ACC112 (cell line): ENCODE measurements at regions not wholly inside any gene's neighbourhood (a gene's known extent, or its start where the extent isn't known, plus 50 kb on each side); places are given as distances from the start of the nearest gene placed in this dataset.
"Not testable (repeated sequence)": the region's sequence is repeated elsewhere in the genome, so short reads cannot be mapped to it uniquely, and the experiment has no call there.

Experiments used
- H2AFZ ChIP-seq: fragments of 200-600 bp; sonication (generic); one replicate; pipeline ENCODE4 v1.6.0; 2017; ENCODE audit warnings: antibody characterized with exemption, low read length; ENCODE audit not compliant: unreplicated experiment
- H3K27ac ChIP-seq: fragments of 200-600 bp; sonication (generic); 2 replicates; pipeline ENCODE4 v1.5.1; 2014; ENCODE audit warnings: low read depth, mild to moderate bottlenecking, antibody characterized with exemption, low read length, moderate library complexity
- H3K27me3 ChIP-seq: fragments of 200-600 bp; sonication (generic); 2 replicates; pipeline ENCODE4 v1.6.1; 2014; ENCODE audit warnings: mild to moderate bottlenecking, antibody characterized with exemption, low read length, moderate library complexity, mixed read lengths; ENCODE audit not compliant: insufficient read depth
- H3K36me3 ChIP-seq: fragments of 200-600 bp; sonication (generic); 2 replicates; pipeline ENCODE4 v1.6.1; 2016; ENCODE audit warnings: mild to moderate bottlenecking, antibody characterized with exemption, low read length, moderate library complexity, mixed read lengths; ENCODE audit not compliant: insufficient read depth
- H3K4me1 ChIP-seq: fragments of 200-600 bp; sonication (generic); one replicate; pipeline ENCODE4 v1.6.1; 2016; ENCODE audit warnings: low read length, mixed read lengths; ENCODE audit not compliant: insufficient read depth, unreplicated experiment, control insufficient read depth
- H3K4me3 ChIP-seq: fragments of 200-600 bp; sonication (generic); 2 replicates; pipeline ENCODE4 v1.5.1; 2014; ENCODE audit warnings: mild to moderate bottlenecking, low read depth, low read length
- H3K79me2 ChIP-seq: fragments of 200-600 bp; sonication (generic); one replicate; pipeline ENCODE4 v1.6.0; 2016; ENCODE audit warnings: low read length; ENCODE audit not compliant: control insufficient read depth, unreplicated experiment, insufficient read depth

- not testable (repeated sequence) for H3K4me3 ChIP-seq, H3K36me3 ChIP-seq, H2AFZ ChIP-seq, H3K27ac ChIP-seq, H3K4me1 ChIP-seq, H3K79me2 ChIP-seq, H3K27me3 ChIP-seq
These were observed 64.5 kb upstream of the HTR1E start for GRCh38 chr6:86872810-86873209.

- H2AFZ ChIP-seq = no peak overlapping the region
- no peaks in the 10 kb centered on the region for H3K36me3 ChIP-seq
- no peaks in the 10 kb centered on the region for H3K27me3 ChIP-seq
- H3K4me1 ChIP-seq = no peaks in the 10 kb centered on the region
- H3K79me2 ChIP-seq = no peaks in the 10 kb centered on the region
- H3K27ac ChIP-seq = no peak overlapping the region
- no peak overlapping the region for H3K4me3 ChIP-seq
These were observed 65.6 kb upstream of the HTR1E start for GRCh38 chr6:86871681-86872080.

GRCh38 chr6:86869500-86869899, 67.8 kb upstream of the HTR1E start:
- Histone ChIP-seq H3K79me2 (no peaks in the 10 kb centered on the region), H2AFZ (no peak overlapping the region), H3K4me3 (no peak overlapping the region), H3K4me1 (no peaks in the 10 kb centered on the region), H3K36me3 (no peaks in the 10 kb centered on the region), H3K27me3 (no peaks in the 10 kb centered on the region), H3K27ac (no peak overlapping the region)

GRCh38 chr6:86859513-86859912, 77.8 kb upstream of the HTR1E start:
- no peaks in the 10 kb centered on the region for H3K4me1 ChIP-seq
- H3K79me2 ChIP-seq = no peaks in the 10 kb centered on the region
- no peaks in the 10 kb centered on the region for H3K27me3 ChIP-seq
- no peak overlapping the region for H3K4me3 ChIP-seq
- no peak overlapping the region for H2AFZ ChIP-seq
- H3K36me3 ChIP-seq = no peaks in the 10 kb centered on the region
- no peak overlapping the region for H3K27ac ChIP-seq

- H3K27ac ChIP-seq = no peak overlapping the region
- no peak overlapping the region for H2AFZ ChIP-seq
- H3K4me3 ChIP-seq = no peak overlapping the region
- no peaks in the 10 kb centered on the region for H3K79me2 ChIP-seq
- no peaks in the 10 kb centered on the region for H3K36me3 ChIP-seq
- H3K4me1 ChIP-seq = no peaks in the 10 kb centered on the region
- H3K27me3 ChIP-seq = no peaks in the 10 kb centered on the region
These were observed 78.4 kb upstream of the HTR1E start for GRCh38 chr6:86858970-86859369.

- Histone ChIP-seq H3K36me3 (no peaks in the 10 kb centered on the region), H3K4me3 (no peak overlapping the region), H3K79me2 (no peaks in the 10 kb centered on the region), H3K4me1 (no peaks in the 10 kb centered on the region), H2AFZ (no peak overlapping the region), H3K27me3 (no peaks in the 10 kb centered on the region), H3K27ac (no peak overlapping the region)
These were observed 79.5 kb upstream of the HTR1E start for GRCh38 chr6:86857783-86858182.

GRCh38 chr6:86856937-86857563, 80.3 kb upstream of the HTR1E start:
- Histone ChIP-seq H3K4me1 (no peaks in the 10 kb centered on the region), H3K4me3 (no peak overlapping the region), H3K36me3 (no peaks in the 10 kb centered on the region), H3K27ac (no peak overlapping the region), H2AFZ (no peak overlapping the region), H3K79me2 (no peaks in the 10 kb centered on the region), H3K27me3 (no peaks in the 10 kb centered on the region)

- H3K79me2 ChIP-seq = no peaks in the 10 kb centered on the region
- H3K27ac ChIP-seq = no peak overlapping the region
- no peak overlapping the region for H2AFZ ChIP-seq
- no peaks in the 10 kb centered on the region for H3K36me3 ChIP-seq
- H3K4me1 ChIP-seq = no peaks in the 10 kb centered on the region
- no peak overlapping the region for H3K4me3 ChIP-seq
- no peaks in the 10 kb centered on the region for H3K27me3 ChIP-seq
These were observed 80.9 kb upstream of the HTR1E start for GRCh38 chr6:86856379-86856778.

- Histone ChIP-seq H3K36me3 (no peaks in the 10 kb centered on the region), H3K79me2 (no peaks in the 10 kb centered on the region), H3K27ac (no peak overlapping the region), H2AFZ (no peak overlapping the region), H3K4me1 (no peaks in the 10 kb centered on the region), H3K4me3 (no peak overlapping the region), H3K27me3 (no peaks in the 10 kb centered on the region)
These were observed 88.3 kb upstream of the HTR1E start for GRCh38 chr6:86848986-86849385.

GRCh38 chr6:86832686-86833085, 104.6 kb upstream of the HTR1E start:
- Histone ChIP-seq H3K79me2 (no peaks in the 10 kb centered on the region), H3K27me3 (no peaks in the 10 kb centered on the region), H3K27ac (no peak overlapping the region), H3K36me3 (no peaks in the 10 kb centered on the region), H3K4me1 (no peaks in the 10 kb centered on the region), H2AFZ (no peak overlapping the region), H3K4me3 (no peak overlapping the region)

- H3K4me3 ChIP-seq = no peak overlapping the region
- H3K4me1 ChIP-seq = no peaks in the 10 kb centered on the region
- H3K36me3 ChIP-seq = no peaks in the 10 kb centered on the region
- H3K27ac ChIP-seq = no peak overlapping the region
- no peaks in the 10 kb centered on the region for H3K79me2 ChIP-seq
- no peak overlapping the region for H2AFZ ChIP-seq
- no peaks in the 10 kb centered on the region for H3K27me3 ChIP-seq
These were observed 111.9 kb upstream of the HTR1E start for GRCh38 chr6:86825436-86825835.
